ENCODE measurements at regions not wholly inside any gene's neighbourhood (a gene's known extent, or its start where the extent isn't known, plus 50 kb on each side); places are given as distances from the start of the nearest gene placed in this dataset.
"Not testable (repeated sequence)": the region's sequence is repeated elsewhere in the genome, so short reads cannot be mapped to it uniquely, and the experiment has no call there.

DNA sequence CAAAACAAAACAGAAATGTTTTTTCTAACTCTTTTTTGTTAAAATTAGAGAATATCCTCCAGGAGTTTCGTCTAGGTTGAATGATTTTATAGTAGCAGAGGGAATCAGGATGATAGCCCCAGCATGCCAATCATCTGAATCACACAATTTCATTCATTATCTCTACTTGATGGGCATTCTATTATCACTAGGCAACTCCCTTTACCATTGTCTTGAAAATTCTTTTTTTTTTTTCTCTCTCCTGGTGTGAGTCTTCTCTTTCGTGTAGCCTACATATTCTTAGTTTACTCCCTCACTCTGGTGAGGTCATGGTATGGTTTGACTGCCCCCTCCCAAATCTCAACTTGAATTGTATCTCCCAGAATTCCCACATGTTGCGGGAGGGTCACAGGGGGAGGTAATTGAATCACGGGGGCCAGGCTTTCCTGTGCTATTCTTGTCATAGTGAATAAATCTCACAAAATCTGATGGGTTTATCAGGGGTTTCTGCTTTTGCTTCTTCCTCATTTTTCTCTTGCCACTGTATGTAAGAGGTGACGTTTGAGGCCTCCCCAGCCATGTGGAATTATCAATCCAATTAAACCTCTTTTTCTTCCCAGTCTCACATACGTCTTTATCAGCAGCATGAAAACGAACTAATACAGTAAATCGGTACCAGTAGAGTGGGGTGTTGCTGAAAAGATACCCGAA, 105.0 kb downstream of the OTUD1 start:
- no peak for DNase-seq (ENCODE audit: low spot score)

DNA sequence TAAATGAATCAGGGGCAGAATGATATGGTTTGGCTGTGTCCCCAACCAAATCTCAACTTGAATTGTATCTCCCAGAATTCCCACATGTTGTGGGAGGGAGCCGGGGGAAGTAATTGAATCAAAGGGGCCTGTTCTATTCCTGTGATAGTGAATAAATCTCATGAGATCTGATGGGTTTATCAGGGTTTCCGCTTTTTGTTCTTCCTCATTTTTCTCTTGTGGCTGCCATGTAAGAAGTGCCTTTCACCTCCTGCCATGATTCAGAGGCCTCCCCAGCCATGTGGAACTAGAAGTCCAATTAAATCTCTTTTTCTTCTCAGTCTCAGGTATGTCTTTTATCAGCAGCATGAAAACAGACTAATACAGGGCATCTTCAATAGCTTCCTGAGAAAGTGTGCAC, 107.0 kb downstream of the OTUD1 start:
- not testable (repeated sequence) for DNase-seq (ENCODE audit: low spot score)

DNA sequence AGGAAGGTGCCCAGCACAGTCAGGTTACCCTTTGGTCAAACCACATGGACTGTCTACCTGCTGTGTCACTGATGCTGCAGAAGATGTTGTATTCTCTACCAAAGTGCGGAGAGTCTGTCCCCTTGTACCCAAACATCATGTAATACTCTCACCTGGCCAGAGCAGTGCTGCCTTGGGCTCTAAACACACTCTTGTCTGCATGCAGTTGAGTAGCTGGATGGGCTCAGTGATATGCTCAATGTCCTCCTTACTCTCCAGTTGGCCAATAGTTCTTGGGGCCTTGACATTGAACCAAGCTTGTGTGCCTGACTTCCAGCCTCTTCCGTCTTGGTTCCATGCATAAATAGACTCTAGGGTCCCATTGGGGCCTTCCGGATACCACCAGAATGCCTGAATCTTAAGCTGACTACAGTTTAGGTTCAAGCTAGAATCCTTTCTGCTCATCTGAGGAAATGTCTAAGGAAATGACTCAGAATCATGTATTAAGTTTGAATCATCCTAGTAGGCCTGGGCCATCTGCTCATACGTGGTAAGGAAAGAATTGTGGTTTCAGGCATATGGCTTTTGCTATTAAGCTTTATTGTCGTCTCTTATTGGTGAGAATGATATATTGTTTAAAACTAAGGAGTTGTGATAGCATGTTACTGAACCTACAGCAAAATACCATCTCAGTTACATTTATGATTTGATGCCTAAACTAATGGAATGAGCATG, 118.0 kb downstream of the OTUD1 start:
- DNase-seq (ENCODE audit: low spot score) = no peak

DNA sequence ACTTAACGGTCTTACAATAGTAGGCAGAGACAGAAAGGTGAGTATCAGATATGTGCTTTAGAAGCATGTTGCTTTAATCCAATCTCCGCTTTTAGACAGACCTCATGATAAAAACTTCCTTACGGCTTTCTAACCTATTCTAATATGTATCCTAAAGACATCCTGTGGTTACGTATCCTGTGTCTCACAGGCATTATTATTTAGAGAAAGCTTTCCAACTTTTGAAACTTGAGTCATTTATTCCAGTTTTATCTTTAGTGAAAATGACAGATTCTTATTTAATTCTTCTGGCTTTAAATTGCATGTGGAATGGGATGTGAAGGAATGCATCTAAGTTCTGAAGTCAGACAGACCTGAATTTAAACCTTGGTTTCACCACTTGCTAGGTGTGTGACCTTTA, 118.9 kb downstream of the OTUD1 start:
- DNase-seq (ENCODE audit: low spot score) = no peak

DNA sequence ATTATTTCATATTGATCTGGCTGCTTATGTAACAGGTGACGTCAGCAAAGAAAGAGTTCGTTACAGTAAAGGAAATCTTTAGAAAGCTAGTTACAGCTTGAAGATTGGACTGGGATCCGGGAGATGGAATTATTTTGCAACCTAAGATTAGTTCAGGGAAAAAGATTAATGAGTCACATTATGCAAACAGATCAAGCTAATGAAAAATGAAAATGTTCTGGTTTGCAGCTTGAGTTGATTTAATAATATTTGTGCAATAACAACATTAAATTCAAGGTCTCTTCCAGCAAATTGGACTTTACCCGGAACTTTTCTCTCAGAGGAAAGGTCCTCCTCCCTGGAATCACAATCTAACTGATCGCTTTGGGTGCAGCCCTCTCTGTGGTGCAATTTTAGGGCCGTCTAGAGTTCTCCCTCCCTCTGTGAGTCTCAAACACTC, 119.5 kb downstream of the OTUD1 start:
- no peak for DNase-seq (ENCODE audit: low spot score)

DNA sequence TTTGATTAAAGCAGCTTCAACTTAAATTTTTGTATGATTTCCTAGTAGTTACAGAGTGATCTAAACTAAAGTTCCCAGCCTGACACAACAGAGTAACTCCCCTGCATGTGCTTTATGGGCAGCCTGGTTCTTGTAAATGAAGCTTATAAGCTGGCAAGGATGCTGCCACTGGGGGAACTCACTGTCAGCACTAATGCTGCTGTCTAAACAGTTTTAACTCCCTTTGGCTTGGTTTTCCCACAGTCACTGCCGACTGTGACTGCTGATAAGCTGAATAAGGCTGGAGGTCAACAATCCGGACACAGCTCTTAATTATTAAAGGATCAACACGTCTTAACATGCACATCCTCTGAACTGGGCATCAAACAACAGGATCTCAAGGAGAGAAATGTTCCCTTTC, 130.1 kb downstream of the OTUD1 start:
- no peak for DNase-seq (ENCODE audit: low spot score)

DNA sequence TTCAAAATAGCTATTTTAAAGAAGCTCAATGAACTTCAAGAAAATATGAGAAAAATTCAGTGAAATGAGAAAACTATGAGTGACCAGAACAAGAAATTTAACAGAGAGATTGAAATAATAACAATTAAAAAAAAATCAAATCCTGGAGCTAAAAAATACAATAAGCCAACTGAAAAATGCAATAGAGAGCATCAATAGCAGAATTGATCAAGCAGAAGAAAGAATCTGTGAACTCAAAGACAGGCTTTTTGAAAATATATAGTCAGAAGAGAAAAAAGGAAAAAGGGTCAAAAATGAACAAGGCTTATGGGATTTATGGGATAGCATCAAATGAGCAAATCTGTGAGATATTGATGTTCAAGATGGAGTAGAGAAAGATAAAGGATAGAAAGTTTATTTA, 133.0 kb downstream of the OTUD1 start:
- no peak for DNase-seq (ENCODE audit: low spot score)

DNA sequence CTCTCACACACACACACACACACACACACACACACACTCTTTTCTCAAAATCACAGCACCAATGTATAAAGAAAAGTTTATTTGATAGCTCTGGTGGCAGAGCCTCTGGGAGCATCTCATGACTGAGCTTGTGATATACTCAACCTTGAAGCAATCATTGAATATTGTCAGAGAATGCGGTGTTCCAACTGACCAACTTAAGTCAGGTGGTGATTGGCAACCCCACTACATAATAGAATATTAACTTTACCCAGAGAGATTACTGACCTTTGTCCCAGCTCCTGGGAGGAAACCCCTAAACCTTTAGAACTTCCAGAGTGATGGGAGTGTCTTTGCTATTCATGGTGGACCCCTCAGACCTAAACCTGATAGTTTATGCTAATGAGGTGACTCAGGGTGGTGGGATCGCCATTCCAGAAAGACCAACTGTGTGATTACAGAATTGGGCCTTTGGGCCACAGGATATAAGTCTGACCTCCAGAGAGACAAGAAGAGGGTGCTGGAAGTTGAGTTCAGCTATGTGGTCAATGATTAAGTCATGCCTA, 143.1 kb downstream of the OTUD1 start:
- no peak for DNase-seq (ENCODE audit: low spot score)

DNA sequence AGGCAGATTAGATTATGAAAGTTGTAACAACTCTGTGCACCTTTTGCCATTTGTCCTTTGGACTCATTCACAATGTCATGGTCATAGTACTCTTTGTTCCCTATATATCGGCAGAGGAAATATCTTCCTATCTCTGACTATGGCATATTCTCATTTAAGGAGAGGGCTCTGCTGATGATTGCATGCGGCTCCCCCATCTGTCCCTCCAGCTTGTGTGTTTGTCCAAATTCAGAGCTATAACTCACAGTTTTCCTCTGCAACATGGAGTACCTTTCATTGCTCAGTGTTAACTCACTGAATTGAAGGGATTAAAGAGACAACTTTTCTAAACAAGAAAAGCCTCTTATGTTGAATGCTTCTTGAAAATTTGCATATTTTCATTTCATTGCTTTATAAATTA, 145.5 kb downstream of the OTUD1 start:
- no peak for DNase-seq (ENCODE audit: low spot score)

DNA sequence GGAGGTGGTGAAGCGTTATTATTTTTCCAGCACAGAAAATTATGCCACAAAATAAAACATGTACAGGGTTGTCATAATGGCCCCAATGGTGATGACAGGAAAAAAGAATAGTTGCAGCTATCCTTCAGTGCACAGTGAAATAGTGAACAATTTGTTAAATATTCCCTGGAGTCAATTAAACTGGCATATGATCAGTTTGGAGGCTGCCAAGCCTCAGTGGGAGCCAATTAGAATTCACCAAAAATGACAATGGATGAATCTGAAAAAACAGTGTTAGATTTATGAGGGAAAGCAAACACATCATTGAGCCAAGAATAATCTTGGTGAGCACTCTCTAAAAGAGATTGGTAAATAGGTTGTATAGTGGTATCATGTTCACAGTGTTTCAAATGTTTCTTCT, 146.3 kb downstream of the OTUD1 start:
- DNase-seq (ENCODE audit: low spot score) = no peak

DNA sequence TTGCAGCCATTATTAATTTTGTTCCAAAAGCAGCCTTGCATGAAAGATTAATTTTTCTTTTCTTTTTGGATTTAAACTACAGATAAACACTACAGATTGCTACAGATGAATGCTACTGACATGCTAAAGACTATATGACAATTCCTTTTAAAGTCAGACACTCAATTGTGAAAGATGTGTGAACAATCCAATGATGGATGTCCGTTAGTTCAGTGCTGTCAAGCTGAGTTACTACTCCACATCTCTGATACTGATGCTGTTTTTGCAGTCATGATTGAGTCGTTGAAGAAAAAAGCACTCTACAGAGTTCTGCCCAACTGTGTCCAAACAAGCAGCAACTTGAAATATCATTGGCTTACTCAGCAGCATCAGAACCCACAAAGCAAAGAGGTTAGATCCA, 146.8 kb downstream of the OTUD1 start:
- no peak for DNase-seq (ENCODE audit: low spot score)

DNA sequence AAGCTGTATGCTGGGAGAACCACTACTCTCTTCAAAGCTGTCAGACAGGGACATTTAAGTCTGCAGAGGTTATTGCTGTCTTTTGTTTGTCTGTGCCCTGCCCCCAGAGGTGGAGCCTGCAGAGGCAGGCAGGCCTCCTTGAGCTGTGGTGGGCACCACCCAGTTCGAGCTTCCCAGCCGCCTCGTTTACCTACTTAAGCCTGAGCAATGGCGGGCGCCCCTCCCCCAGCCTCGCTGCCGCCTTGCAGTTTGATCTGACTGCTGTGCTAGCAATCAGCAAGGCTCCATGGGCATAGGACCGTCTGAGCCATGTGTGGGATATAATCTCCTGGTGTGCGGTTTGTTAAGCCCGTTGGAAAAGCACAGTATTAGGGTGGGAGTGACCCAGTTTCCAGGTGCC, 156.4 kb downstream of the OTUD1 start:
- not testable (repeated sequence) for DNase-seq (ENCODE audit: low spot score)

DNA sequence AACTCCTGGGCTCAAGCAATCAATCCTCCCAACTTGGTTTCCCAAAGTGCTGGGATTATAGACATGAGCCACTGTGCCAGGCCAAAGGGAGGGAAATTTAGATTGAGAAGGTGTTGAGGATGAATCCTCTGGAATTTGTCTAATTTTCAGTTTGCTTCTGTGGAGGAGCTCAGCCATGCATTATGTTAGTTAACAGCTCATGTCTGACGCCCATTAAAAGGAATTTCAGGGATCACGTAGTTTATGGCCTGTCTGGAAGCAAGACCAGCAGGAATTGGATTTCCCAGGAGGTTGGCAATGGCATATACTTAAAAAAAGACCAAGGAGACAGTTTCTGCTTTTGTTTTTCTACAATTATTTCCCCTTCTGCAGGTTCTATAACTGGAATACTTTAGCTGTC, 165.7 kb downstream of the OTUD1 start:
- DNase-seq (ENCODE audit: low spot score) = no peak

DNA sequence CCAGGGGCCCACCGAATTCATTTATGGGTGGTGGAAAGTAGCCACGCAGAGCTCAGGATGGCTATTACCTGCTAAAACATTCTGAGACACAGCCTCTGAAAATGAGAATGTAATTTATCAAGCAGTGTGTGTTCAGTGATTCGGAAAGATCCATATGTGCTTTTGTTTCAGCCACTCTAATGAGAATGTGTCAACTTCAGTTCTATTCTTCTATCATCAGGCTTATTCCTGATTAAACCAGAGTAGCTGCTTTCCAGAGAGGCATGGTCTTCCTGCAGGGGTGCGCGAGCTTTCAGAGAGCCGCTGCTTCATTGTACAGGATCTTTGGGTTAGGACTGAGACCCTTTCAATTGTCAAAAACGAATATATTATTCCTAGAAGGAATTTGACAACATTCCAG, 167.6 kb downstream of the OTUD1 start:
- DNase-seq (ENCODE audit: low spot score) = no peak

DNA sequence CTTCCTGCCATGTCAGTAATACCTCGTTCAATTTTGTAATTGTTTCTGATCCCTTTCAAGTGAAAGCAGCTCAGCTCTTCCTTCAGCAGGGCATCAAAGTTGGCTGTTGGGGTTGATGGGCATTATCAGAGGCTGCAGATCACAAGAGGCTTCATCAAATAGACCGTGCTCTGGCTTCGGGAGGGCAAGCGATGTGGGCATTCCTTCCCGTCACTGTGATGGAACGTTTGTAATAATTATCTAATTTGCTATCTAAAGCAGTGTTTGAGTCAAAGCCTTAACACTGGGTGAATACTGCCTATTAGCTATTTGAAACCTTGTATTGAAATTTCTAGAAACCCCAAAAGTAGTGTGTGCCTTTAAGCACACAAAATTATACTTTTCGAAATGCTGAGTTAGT, 170.1 kb downstream of the OTUD1 start:
- no peak for DNase-seq (ENCODE audit: low spot score)

DNA sequence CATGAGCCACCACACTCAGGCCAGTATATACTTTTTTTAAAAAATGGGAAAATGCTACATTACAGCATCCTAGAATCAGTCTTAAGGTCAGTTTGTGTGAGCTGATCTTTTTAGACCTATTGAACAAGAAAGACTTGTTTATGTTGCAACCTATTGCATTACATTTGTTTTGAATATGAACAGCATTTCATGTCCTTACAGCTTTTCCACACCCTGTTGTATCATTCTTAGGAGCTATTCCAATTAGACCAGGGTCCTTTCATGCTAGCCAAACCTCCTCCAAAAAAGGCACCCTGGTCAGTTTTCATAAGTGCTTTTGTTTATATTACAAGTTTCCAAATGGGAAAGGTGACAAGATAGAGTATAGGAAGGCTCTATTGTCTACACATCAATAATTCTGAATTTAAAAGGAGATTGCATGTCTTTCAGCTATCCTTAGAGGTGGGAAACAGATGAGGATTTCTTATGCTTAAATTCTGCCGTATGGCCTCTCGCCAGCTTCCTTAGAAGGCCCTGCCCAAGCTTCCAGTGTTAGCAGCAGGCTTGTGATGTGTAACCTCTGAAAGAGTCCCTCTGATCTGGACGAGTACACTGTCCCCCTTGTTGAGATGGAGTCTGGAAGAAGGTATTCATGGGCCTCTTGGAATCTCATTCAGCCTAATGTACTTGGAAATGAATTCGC, 171.9 kb downstream of the OTUD1 start:
- no peak for DNase-seq (ENCODE audit: low spot score)

DNA sequence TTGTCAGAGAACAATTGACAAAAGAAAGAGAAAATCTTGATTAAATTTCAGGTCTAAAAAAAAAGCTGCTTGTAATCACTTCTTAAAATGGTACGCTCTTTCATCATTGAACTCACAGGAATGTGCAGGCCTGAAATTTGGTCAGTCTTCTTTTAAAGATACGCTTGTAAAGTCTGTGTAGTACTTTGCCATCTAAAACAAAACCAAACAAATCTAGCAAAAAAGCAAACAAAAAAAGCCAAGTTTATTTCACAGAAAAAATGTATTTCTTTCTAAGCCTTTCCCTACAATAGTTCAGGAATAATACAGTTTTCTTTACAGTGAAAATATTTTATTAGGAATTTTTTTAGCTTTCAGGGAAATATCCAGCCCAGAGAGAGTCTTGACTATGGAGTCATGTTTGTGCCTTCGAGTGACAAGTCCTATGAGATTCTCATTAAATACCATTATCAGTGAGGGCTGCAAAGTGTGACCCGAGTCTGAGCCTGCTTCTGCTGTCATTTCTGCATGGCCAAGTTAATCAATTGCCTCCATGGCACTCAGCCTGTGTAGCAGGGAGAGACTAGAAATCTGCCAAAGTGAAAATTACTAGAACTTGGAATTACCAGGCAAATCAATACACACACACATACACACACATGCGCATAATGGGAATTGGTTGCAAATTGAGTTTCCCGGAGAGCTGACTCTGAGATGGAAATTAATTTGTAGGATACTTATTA, 172.6 kb downstream of the OTUD1 start:
- no peak for DNase-seq (ENCODE audit: low spot score)

DNA sequence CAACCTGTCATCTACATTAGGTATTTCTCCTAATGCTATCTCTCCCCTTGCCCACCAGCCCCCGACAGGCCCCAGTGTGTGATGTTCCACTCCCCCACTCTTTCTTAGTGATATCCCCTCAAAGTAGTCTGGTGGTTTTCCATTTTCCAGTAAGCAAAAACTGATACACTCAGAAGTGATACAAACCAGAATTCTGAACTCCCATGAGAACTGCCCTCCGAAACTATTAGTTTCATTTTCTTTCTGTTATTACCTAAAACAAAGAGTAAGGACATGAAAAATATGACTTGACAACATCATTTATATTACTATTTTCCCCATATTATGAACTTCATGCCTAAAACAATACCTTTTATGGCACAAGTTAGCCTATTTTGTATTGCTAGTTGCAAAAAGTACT, 175.0 kb downstream of the OTUD1 start:
- DNase-seq (ENCODE audit: low spot score) = no peak

DNA sequence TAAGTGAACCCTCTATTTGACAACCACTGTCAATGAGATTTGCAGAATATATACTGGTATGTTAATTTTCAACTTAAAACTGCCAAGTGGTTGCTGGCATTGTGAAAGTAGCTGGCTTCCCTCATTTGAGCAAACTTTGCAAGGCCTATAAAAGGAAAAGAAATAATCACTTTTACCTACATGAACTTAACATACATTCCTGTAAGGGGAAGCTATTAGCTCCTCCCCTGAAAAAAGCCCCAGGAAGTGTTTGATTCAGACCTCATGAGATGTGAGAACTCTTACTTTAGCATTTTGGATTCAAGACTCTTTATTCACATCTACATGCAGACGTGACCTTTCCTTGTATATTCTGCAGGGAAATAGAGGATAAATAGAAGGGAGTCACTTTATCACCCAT, 175.6 kb downstream of the OTUD1 start:
- DNase-seq (ENCODE audit: low spot score) = no peak

DNA sequence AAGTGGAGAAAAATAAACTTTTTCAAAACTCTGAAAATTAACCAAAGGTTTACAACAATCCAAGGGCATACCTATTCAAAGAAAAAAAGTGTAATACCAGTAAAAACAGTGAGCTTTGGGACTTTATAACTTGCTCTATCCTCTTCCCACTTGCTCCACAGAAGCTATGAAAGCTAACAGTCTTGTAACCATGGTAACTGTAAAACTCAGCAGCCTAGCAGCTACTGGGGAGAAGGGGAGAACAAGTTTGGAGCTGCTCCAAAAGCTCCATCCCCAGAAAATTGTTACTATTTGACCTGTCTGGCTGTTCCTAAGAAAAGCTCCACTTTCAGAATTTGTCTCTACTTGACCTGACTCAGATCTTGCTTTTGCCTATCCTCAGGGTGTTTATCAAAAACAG, 191.5 kb downstream of the OTUD1 start:
- DNase-seq (ENCODE audit: low spot score) = no peak

DNA sequence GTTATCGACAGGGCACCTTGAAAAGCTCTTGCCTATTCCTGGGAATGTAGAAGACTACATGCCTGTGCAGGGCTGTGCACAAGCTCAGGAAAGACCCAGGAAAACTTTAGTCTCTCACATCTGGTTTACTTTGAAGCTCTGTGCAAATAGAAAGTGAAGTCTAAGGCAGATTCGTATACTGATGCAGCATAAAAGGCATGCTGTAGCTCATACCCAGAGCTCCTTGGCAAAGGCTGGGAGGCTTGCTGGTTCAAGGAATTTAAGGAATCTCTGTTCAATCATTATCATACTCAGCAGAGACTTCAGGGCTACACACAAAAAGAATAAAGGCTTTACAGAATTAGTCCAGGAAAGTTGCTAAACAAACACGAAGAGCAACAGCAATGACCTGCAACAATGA, 192.0 kb downstream of the OTUD1 start:
- no peak for DNase-seq (ENCODE audit: low spot score)

DNA sequence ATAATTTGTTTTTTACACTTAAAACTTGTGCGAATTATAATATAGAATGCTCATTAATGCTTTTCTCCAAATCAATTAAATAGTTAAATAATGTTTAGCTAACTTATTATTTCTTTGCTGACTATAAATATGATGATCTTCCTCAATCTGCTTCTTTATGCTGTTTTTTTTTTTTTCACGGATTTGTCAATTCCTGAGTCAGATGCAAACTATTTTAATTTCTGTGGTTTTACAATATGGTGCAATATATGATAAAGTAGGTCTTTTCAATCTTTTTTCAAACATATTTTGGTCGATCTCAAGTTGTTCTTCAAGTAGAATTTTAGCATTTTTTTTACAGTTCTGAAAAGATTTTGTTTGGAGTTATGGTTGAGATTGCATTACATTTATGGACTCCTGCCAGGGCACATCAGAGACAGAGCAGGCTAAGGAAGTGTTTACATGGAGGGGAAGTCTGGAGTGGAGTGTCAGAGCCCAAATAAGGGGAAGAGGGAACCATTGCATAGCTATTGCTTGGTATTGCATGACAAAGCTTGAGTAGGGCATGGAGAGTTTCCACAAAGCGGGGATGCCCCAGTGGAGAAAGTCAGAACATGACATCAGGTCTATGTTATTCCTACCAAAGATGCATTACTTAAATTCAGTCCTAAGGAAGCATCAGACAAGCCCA, 204.4 kb downstream of the OTUD1 start:
- DNase-seq (ENCODE audit: low spot score) = no peak
